Lung (tissue), 11 donors: ENCODE measurements at regions not wholly inside any gene's neighbourhood (a gene's known extent, or its start where the extent isn't known, plus 50 kb on each side); places are given as distances from the start of the nearest gene placed in this dataset.

Source experiments
- ATAC-seq: fragments of 200-7000 bp; cut with Tn5 transposase; one replicate; pipeline ENCODE4 v1.9.1; 2020; ENCODE audit warnings: moderate number of reproducible peaks; ENCODE audit not compliant: insufficient read depth, low FRiP score
- DNase-seq, 3 donors: peaks; one replicate each; pipeline ENCODE4 v3.0.0-alpha.2; 2013 to 2017
- H3K27ac ChIP-seq, 2 donors: one replicate each; pipeline ENCODE4 v1.5.1; 2013; ENCODE audit warnings: mild to moderate bottlenecking in 2 of 2, moderate library complexity in 2 of 2, control low read depth in 1 of 2, inconsistent platforms in 1 of 2, low read depth in 1 of 2, low read length in 1 of 2
- H3K27me3 ChIP-seq, 3 donors: one replicate each; pipeline ENCODE4 v1.5.1; 2013; ENCODE audit warnings: low read length in 2 of 3; ENCODE audit not compliant: control insufficient read depth in 3 of 3, insufficient read depth in 3 of 3
- H3K36me3 ChIP-seq, 4 donors: one replicate each; pipeline ENCODE4 v1.5.1; 2013; ENCODE audit warnings: low read length in 4 of 4, mild to moderate bottlenecking in 1 of 4, moderate library complexity in 1 of 4; ENCODE audit not compliant: control insufficient read depth in 4 of 4, insufficient read depth in 4 of 4
- H3K4me1 ChIP-seq, 5 donors: one replicate each; pipeline ENCODE4 v1.5.1; 2013; ENCODE audit warnings: low read length in 5 of 5, mild to moderate bottlenecking in 2 of 5, moderate library complexity in 1 of 5; ENCODE audit not compliant: control insufficient read depth in 5 of 5, insufficient read depth in 5 of 5
- H3K4me3 ChIP-seq: one replicate; pipeline ENCODE4 v1.5.1; 2013; ENCODE audit warnings: mild to moderate bottlenecking, control low read depth, moderate library complexity
- H3K9ac ChIP-seq, 2 donors: one replicate each; pipeline ENCODE4 v1.5.1; 2013; ENCODE audit warnings: low read length in 2 of 2, control low read depth in 1 of 2; ENCODE audit not compliant: insufficient read depth in 1 of 2
- H3K9me3 ChIP-seq, 4 donors: one replicate each; pipeline ENCODE4 v1.5.1; 2013; ENCODE audit warnings: low read length in 3 of 4, mild to moderate bottlenecking in 1 of 4, moderate library complexity in 1 of 4; ENCODE audit not compliant: control insufficient read depth in 4 of 4, insufficient read depth in 3 of 4
- WGBS, 2 donors: extraction: QIAGEN DNeasy Blood & Tissue Kit; methylation state at CpG; one replicate each; pipeline ENCODE4 v1.1.7; 2013; 5-methylcytosine and 5-hydroxymethylcytosine counted together
- TF ChIP-seq, protein P1 (sequence below): IDR thresholded peaks from 2 replicates; pipeline ENCODE4 v1.5.1; 2012; ENCODE audit warnings: mild to moderate bottlenecking; ENCODE audit errors: control extremely low read depth, extremely low read depth
- donor health status: control.
- donor health status: control.
- donor health status: Bipolar disorder and iron deficiency.
- donor health status: healthy.
- donor health status: DM: yes; HTN: yes; CAD: no.

DNA sequence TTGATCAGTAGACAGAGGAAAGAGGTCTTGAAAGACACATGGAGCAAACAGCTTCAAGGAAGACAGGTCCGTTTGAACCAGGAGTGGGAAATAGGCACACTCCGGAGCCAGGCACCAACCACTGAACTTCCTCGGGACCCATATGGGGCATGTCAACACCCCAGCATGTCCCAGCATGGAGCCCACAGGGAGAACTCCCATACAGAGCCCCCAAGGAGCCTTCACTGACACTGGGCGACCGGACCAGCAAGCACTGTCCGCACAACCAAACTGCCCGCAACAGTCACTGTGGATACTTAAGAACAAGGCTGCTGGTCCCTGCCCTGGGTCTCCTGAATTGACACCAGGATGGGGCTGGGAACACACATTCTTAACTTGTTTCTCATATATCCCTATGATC, 286.2 kb upstream of the SALL3 start:
- Histone ChIP-seq H3K36me3 (no peaks in the 10 kb centered on the region), H3K9ac (no peak overlapping the region), H3K27ac (no peak overlapping the region), H3K9me3 (peaks cover 0 to 1% (median 0%) of the 10 kb centered on the region in 4 donors), H3K4me3 (no peak overlapping the region), H3K27me3 (peaks cover 0 to 2% (median 0%) of the 10 kb centered on the region in 3 donors), H3K4me1 (no peaks in the 10 kb centered on the region)
- no peak for ATAC-seq
- no peak for DNase-seq
- TF ChIP-seq, protein P1, sequence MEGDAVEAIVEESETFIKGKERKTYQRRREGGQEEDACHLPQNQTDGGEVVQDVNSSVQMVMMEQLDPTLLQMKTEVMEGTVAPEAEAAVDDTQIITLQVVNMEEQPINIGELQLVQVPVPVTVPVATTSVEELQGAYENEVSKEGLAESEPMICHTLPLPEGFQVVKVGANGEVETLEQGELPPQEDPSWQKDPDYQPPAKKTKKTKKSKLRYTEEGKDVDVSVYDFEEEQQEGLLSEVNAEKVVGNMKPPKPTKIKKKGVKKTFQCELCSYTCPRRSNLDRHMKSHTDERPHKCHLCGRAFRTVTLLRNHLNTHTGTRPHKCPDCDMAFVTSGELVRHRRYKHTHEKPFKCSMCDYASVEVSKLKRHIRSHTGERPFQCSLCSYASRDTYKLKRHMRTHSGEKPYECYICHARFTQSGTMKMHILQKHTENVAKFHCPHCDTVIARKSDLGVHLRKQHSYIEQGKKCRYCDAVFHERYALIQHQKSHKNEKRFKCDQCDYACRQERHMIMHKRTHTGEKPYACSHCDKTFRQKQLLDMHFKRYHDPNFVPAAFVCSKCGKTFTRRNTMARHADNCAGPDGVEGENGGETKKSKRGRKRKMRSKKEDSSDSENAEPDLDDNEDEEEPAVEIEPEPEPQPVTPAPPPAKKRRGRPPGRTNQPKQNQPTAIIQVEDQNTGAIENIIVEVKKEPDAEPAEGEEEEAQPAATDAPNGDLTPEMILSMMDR, result no peak
- WGBS, 2 donors, result 87 to 89% methylated on average over 7 of the region's 7 CpGs

DNA sequence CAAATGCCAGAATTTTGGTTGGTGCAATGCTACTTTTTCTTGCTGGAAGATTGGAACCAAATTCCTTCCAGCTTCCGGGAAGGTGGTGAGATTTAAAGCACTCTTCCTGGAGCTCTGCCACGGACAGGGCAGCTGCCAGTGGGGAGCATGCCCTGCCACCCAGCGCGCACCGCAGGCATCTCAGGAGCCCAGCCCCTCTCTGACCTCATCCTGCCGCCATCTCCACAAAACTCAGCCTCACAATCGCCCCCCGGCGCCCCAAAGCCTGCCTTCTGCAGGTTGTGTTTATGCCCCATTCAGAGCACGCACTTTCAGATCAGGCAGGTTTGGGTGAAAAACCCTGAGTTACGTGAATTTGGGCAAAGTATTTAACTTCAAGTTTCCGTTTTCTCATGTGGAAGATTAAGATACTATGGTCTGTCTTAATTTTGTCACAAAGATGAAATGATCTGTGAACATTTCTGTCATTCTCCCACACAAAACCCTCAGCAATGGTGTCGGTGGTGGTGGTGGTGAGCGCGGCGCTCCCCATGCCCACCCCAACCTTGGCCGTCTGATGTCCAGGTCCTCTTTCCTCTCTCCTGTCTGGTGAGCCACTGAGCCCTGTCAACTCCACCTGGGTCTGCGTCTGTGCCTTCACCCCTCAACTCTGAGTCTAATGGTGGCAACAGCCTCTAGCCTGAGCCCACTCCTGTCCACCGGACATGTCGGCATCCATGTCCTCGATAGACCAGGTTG, 282.8 kb upstream of the SALL3 start:
- Histone ChIP-seq H3K4me3 (no peak overlapping the region), H3K9ac (no peak overlapping the region), H3K27ac (no peak overlapping the region), H3K36me3 (no peaks in the 10 kb centered on the region), H3K4me1 (no peaks in the 10 kb centered on the region), H3K9me3 (peaks cover 0 to 1% (median 0%) of the 10 kb centered on the region in 4 donors), H3K27me3 (peaks cover 0 to 8% (median 6%) of the 10 kb centered on the region in 3 donors)
- TF ChIP-seq, protein P1, result no peak
- WGBS, 2 donors, result 85 to 87% methylated on average over 21 of the region's 21 CpGs
- DNase-seq (no peak), ATAC-seq (no peak)

DNA sequence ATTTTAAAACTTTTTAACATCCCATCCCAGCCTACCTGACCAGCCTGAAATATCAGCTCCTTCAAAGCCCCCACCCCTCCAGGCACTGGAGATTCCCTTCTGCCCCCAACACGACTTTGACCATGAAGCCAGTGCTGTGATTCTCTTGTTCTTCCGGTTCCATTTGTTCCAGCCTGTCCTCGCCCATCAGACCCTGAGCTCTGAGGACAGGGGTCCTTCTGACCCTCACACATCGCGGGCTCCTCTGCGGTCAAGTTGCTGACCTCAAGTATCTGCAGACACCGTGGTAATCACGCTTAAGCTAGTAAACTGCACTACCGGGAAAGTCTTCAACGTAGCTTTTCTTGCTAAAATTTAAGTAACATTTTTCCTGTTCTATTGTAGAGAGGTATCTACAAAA, 282.2 kb upstream of the SALL3 start:
- Histone ChIP-seq H3K27ac (no peak overlapping the region), H3K4me3 (no peak overlapping the region), H3K4me1 (no peaks in the 10 kb centered on the region), H3K36me3 (no peaks in the 10 kb centered on the region), H3K9me3 (peaks cover 0 to 1% (median 0%) of the 10 kb centered on the region in 4 donors), H3K27me3 (peaks cover 0 to 9% (median 6%) of the 10 kb centered on the region in 3 donors), H3K9ac (no peak overlapping the region)
- no peak for ATAC-seq
- DNase-seq, result no peak
- TF ChIP-seq, protein P1, result no peak
- WGBS, 2 donors, result 90% methylated on average over 10 of the region's 10 CpGs
